ENCODE measurements at regions not wholly inside any gene's neighbourhood (a gene's known extent, or its start where the extent isn't known, plus 50 kb on each side); places are given as distances from the start of the nearest gene placed in this dataset.

GRCh38 chr9:30201024-30201423 lies 2183.4 kb upstream of the ACO1 start:
- POLR2A ChIA-PET (ENCODE audit: partially characterized antibody), result no interaction called here
- no peaks in the 10 kb centered on the region for H3K4me1 ChIP-seq (ENCODE audit: insufficient read depth, low read length)
- no peak overlapping the region for H3K27ac Mint-ChIP-seq

DNA sequence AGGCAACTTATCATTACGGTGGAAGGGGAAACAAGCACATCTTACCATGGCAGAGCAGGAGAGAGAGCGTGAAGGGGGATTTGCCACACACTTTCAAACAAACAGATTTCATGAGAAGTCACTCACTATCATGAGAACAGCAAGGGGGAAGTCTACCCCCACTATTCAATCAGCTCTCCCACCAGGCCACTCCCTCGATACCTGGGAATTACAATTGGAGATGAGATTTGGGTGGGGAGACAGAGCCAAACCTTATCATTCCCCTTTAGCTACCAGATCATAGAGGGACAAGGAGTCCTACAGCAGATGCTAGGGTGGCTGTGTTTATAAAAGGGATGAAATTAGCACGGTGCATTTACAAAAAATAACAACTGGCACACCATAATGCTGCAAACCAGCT lies 2149.4 kb upstream of the ACO1 start:
- Mint-ChIP-seq H3K4me1 (no peaks in the 10 kb centered on the region), H3K27me3 (no peaks in the 10 kb centered on the region), H3K36me3 (no peaks in the 10 kb centered on the region), H3K4me3 (no peak overlapping the region), H3K9me3 (no peaks in the 10 kb centered on the region), H3K27ac (no peak overlapping the region)
- no peak overlapping the region for H3K27ac ChIP-seq (ENCODE audit: low read depth, low read length)
- ChIA-PET CTCF (ENCODE audit: partially characterized antibody) (interaction anchor here (1.7 kb wide), 1 partner anchor 11 kb away, joined by 4 read pairs; no protein-coding TSS in a partner anchor), POLR2A (ENCODE audit: partially characterized antibody) (no interaction called here)
- intact Hi-C loops (cut with micrococcal nuclease), result no loop called here
- H3K27me3 ChIP-seq (ENCODE audit: insufficient read depth, low read length), result no peaks in the 10 kb centered on the region
- DNase-seq, result no peak
- no peaks in the 10 kb centered on the region for H3K36me3 ChIP-seq (ENCODE audit: insufficient read depth, low read length)
- no peaks in the 10 kb centered on the region for H3K9me3 ChIP-seq (ENCODE audit: control insufficient read depth in 1 of 2, low read length in 2 of 2)
- no peak overlapping the region for H3K4me3 ChIP-seq (ENCODE audit: low read length in 2 of 2)
- no peaks in the 10 kb centered on the region for H3K4me1 ChIP-seq (ENCODE audit: insufficient read depth, low read length)

More at GRCh38 chr9:30201024-30201423, 2183.4 kb upstream of the ACO1 start:
- DNase-seq, result no peak
- Mint-ChIP-seq H3K4me1 (no peaks in the 10 kb centered on the region), H3K27me3 (no peaks in the 10 kb centered on the region), H3K9me3 (peaks cover 0 to 17% (median 6%) of the 10 kb centered on the region in 8 donors), H3K36me3 (no peaks in the 10 kb centered on the region), H3K4me3 (no peak overlapping the region)
- no peaks in the 10 kb centered on the region for H3K27me3 ChIP-seq (ENCODE audit: insufficient read depth, low read length)
- H3K36me3 ChIP-seq (ENCODE audit: insufficient read depth, low read length), result no peaks in the 10 kb centered on the region
- no peak overlapping the region for H3K27ac ChIP-seq (ENCODE audit: low read depth, low read length)
- CTCF ChIA-PET (ENCODE audit: partially characterized antibody), result no interaction called here
- H3K4me3 ChIP-seq (ENCODE audit: low read length in 2 of 2), result no peak overlapping the region
- intact Hi-C loops (cut with micrococcal nuclease), result no loop called here
- H3K9me3 ChIP-seq (ENCODE audit: control insufficient read depth in 1 of 2, low read length in 2 of 2), result no peaks in the 10 kb centered on the region

- Histone ChIP-seq H3K4me1 (ENCODE audit: insufficient read depth, low read length) (no peaks in the 10 kb centered on the region), H3K27ac (ENCODE audit: low read depth, low read length) (no peak overlapping the region), H3K27me3 (ENCODE audit: insufficient read depth, low read length) (no peaks in the 10 kb centered on the region), H3K9me3 (ENCODE audit: control insufficient read depth in 1 of 2, low read length in 2 of 2) (no peaks in the 10 kb centered on the region), H3K36me3 (ENCODE audit: insufficient read depth, low read length) (no peaks in the 10 kb centered on the region), H3K4me3 (ENCODE audit: low read length in 2 of 2) (no peak overlapping the region)
- intact Hi-C loops (cut with micrococcal nuclease), result no loop called here
- ChIA-PET POLR2A (ENCODE audit: partially characterized antibody) (no interaction called here), CTCF (ENCODE audit: partially characterized antibody) (interaction anchor here (1.7 kb wide), 1 partner anchor 12 kb away, joined by 4 read pairs; no protein-coding TSS in a partner anchor)
- Mint-ChIP-seq H3K27ac (no peak overlapping the region), H3K27me3 (no peaks in the 10 kb centered on the region), H3K4me3 (no peak overlapping the region), H3K9me3 (no peaks in the 10 kb centered on the region), H3K4me1 (no peaks in the 10 kb centered on the region), H3K36me3 (no peaks in the 10 kb centered on the region)
- DNase-seq, result no peak
Measured at GRCh38 chr9:30235564-30235963, 2148.9 kb upstream of the ACO1 start.

- ChIA-PET CTCF (ENCODE audit: partially characterized antibody) (no interaction called here), POLR2A (ENCODE audit: partially characterized antibody) (no interaction called here)
- peaks cover 0 to 4% (median 0%) of the 10 kb centered on the region in 8 donors for H3K9me3 Mint-ChIP-seq
- DNase-seq, result no peak
- Histone ChIP-seq H3K27me3 (ENCODE audit: insufficient read depth, low read length) (no peaks in the 10 kb centered on the region), H3K4me1 (ENCODE audit: insufficient read depth, low read length) (no peaks in the 10 kb centered on the region), H3K9me3 (ENCODE audit: control insufficient read depth in 1 of 2, low read length in 2 of 2) (no peaks in the 10 kb centered on the region), H3K36me3 (ENCODE audit: insufficient read depth, low read length) (no peaks in the 10 kb centered on the region), H3K27ac (ENCODE audit: low read depth, low read length) (no peak overlapping the region), H3K4me3 (ENCODE audit: low read length in 2 of 2) (no peak overlapping the region)
- no peaks in the 10 kb centered on the region for H3K27me3 Mint-ChIP-seq
- intact Hi-C loops (cut with micrococcal nuclease), result no loop called here
- no peak overlapping the region for H3K27ac Mint-ChIP-seq
- H3K36me3 Mint-ChIP-seq, result no peaks in the 10 kb centered on the region
- H3K4me3 Mint-ChIP-seq, result no peak overlapping the region
- H3K4me1 Mint-ChIP-seq, result no peaks in the 10 kb centered on the region
Measured at GRCh38 chr9:30239878-30240277, 2144.6 kb upstream of the ACO1 start.

DNA sequence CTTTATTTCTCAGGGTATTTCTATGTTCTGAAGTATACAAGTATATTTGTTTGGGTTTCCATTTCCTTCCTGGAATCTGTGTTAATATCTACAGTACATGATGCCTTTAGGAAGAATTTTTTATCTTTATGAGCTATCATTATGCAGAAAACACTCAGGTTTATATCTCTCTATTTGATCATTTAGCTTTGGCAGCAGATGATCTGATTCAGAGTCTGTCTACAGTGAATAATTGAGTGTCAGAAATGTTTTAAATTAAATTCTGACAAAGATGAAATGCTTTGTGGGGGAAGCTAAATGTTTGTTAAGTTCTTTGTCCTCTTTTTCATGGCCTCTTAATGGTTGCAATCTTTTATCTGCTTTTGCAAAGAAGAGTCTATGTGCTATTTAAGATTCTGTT lies 2141.0 kb upstream of the ACO1 start:
- Mint-ChIP-seq H3K9me3 (peaks cover 0 to 4% (median 0%) of the 10 kb centered on the region in 8 donors), H3K36me3 (no peaks in the 10 kb centered on the region), H3K27ac (no peak overlapping the region), H3K4me3 (no peak overlapping the region), H3K4me1 (no peaks in the 10 kb centered on the region), H3K27me3 (no peaks in the 10 kb centered on the region)
- CTCF ChIA-PET (ENCODE audit: partially characterized antibody), result interaction anchor here (0.8 kb wide), 1 partner anchor 17 kb away, joined by 3 read pairs; no protein-coding TSS in a partner anchor
- H3K27me3 ChIP-seq (ENCODE audit: insufficient read depth, low read length), result no peaks in the 10 kb centered on the region
- no peak for DNase-seq
- H3K27ac ChIP-seq (ENCODE audit: low read depth, low read length), result no peak overlapping the region
- H3K36me3 ChIP-seq (ENCODE audit: insufficient read depth, low read length), result no peaks in the 10 kb centered on the region
- POLR2A ChIA-PET (ENCODE audit: partially characterized antibody), result no interaction called here
- no peaks in the 10 kb centered on the region for H3K4me1 ChIP-seq (ENCODE audit: insufficient read depth, low read length)
- H3K9me3 ChIP-seq (ENCODE audit: control insufficient read depth in 1 of 2, low read length in 2 of 2), result no peaks in the 10 kb centered on the region
- H3K4me3 ChIP-seq (ENCODE audit: low read length in 2 of 2), result no peak overlapping the region
- intact Hi-C loops (cut with micrococcal nuclease), result no loop called here

DNA sequence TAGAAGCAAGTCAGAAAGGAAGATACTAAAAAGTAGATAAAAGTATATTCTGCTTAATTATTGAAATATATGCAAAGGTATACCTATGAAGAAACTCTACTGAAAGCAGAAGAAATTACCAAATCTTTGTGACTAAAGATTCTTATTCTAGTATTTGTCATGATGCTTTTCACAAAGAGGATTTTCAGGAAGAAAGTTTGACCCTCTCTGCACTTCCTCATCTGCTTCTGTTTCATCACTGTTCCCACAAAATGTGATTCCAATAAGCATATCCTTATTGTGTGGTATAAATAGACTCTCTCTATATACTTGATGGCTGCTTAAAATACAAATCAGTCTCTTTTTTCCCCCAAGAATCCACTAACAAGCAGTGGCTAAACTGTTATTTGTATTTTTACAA lies 2139.6 kb upstream of the ACO1 start:
- Histone ChIP-seq H3K27ac (ENCODE audit: low read depth, low read length) (no peak overlapping the region), H3K9me3 (ENCODE audit: control insufficient read depth in 1 of 2, low read length in 2 of 2) (no peaks in the 10 kb centered on the region), H3K27me3 (ENCODE audit: insufficient read depth, low read length) (no peaks in the 10 kb centered on the region), H3K4me1 (ENCODE audit: insufficient read depth, low read length) (no peaks in the 10 kb centered on the region), H3K4me3 (ENCODE audit: low read length in 2 of 2) (no peak overlapping the region), H3K36me3 (ENCODE audit: insufficient read depth, low read length) (no peaks in the 10 kb centered on the region)
- CTCF ChIA-PET (ENCODE audit: partially characterized antibody), result no interaction called here
- Mint-ChIP-seq H3K9me3 (peaks cover 0 to 4% (median 0%) of the 10 kb centered on the region in 8 donors), H3K4me3 (no peak overlapping the region), H3K36me3 (no peaks in the 10 kb centered on the region), H3K27me3 (no peaks in the 10 kb centered on the region), H3K27ac (no peak overlapping the region), H3K4me1 (no peaks in the 10 kb centered on the region)
- intact Hi-C loops (cut with micrococcal nuclease), result no loop called here
- POLR2A ChIA-PET (ENCODE audit: partially characterized antibody), result no interaction called here
- DNase-seq, result no peak

DNA sequence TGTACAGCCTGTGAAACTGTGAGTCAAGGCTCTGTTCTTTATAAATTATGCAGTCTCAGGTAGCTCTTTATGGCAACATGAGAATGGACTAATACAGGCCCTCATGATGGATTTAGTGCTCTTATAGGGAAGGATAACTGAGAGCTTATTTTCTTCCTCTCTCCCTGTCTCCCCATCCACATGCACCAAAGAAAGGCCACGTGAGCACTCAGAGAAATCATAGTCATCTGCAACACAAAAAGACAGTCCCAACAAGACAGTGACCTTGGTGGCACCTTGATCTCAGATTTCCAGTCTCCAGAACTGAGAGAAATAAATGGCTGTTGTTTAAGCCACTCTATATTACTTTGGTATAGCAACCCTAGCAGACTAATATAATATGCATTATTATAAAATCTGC lies 2133.6 kb upstream of the ACO1 start:
- Mint-ChIP-seq H3K27ac (no peak overlapping the region), H3K36me3 (no peaks in the 10 kb centered on the region), H3K27me3 (no peaks in the 10 kb centered on the region), H3K9me3 (peaks cover 0 to 2% (median 0%) of the 10 kb centered on the region in 8 donors), H3K4me1 (no peaks in the 10 kb centered on the region), H3K4me3 (no peak overlapping the region)
- no peak for DNase-seq
- CTCF ChIA-PET (ENCODE audit: partially characterized antibody), result no interaction called here
- Histone ChIP-seq H3K4me3 (ENCODE audit: low read length in 2 of 2) (no peak overlapping the region), H3K4me1 (ENCODE audit: insufficient read depth, low read length) (no peaks in the 10 kb centered on the region), H3K36me3 (ENCODE audit: insufficient read depth, low read length) (no peaks in the 10 kb centered on the region), H3K9me3 (ENCODE audit: control insufficient read depth in 1 of 2, low read length in 2 of 2) (no peaks in the 10 kb centered on the region), H3K27ac (ENCODE audit: low read depth, low read length) (no peak overlapping the region), H3K27me3 (ENCODE audit: insufficient read depth, low read length) (no peaks in the 10 kb centered on the region)
- POLR2A ChIA-PET (ENCODE audit: partially characterized antibody), result no interaction called here
- intact Hi-C loops (cut with micrococcal nuclease), result no loop called here

- H3K4me1 Mint-ChIP-seq, result no peaks in the 10 kb centered on the region
Measured at GRCh38 chr9:30258094-30258493, 2126.3 kb upstream of the ACO1 start.

More at GRCh38 chr9:30258094-30258493, 2126.3 kb upstream of the ACO1 start:
- no peak overlapping the region for H3K27ac Mint-ChIP-seq
- H3K27me3 Mint-ChIP-seq, result no peaks in the 10 kb centered on the region
- CTCF ChIA-PET (ENCODE audit: partially characterized antibody), result no interaction called here
- no peak for DNase-seq
- Histone ChIP-seq H3K4me1 (ENCODE audit: insufficient read depth, low read length) (no peaks in the 10 kb centered on the region), H3K4me3 (ENCODE audit: low read length in 2 of 2) (no peak overlapping the region), H3K27me3 (ENCODE audit: insufficient read depth, low read length) (no peaks in the 10 kb centered on the region), H3K9me3 (ENCODE audit: control insufficient read depth in 1 of 2, low read length in 2 of 2) (no peaks in the 10 kb centered on the region), H3K27ac (ENCODE audit: low read depth, low read length) (no peak overlapping the region), H3K36me3 (ENCODE audit: insufficient read depth, low read length) (no peaks in the 10 kb centered on the region)
- POLR2A ChIA-PET (ENCODE audit: partially characterized antibody), result no interaction called here
- intact Hi-C loops (cut with micrococcal nuclease), result no loop called here
- H3K36me3 Mint-ChIP-seq, result no peaks in the 10 kb centered on the region
- H3K9me3 Mint-ChIP-seq, result peaks cover 0 to 5% (median 0%) of the 10 kb centered on the region in 8 donors
- no peak overlapping the region for H3K4me3 Mint-ChIP-seq

All from CD4-positive, alpha-beta memory T cell (primary cell).